ENCODE measurements at regions not wholly inside any gene's neighbourhood (a gene's known extent, or its start where the extent isn't known, plus 50 kb on each side); places are given as distances from the start of the nearest gene placed in this dataset.

GRCh38 chr4:110793890-110794554 lies 171.1 kb upstream of the PITX2 start:
- TF ChIP-seq CTCF (IDR thresholded peaks at IDR 0.05) (no peak), POLR2AphosphoS5 (IDR thresholded peaks at IDR 0.05) (no peak), POLR2A (IDR thresholded peaks at IDR 0.05) (no peak), EP300 (IDR thresholded peaks at IDR 0.05) (no peak)
